ENCODE measurements at regions not wholly inside any gene's neighbourhood (a gene's known extent, or its start where the extent isn't known, plus 50 kb on each side); places are given as distances from the start of the nearest gene placed in this dataset.
"Not testable (repeated sequence)": the region's sequence is repeated elsewhere in the genome, so short reads cannot be mapped to it uniquely, and the experiment has no call there.

DNA sequence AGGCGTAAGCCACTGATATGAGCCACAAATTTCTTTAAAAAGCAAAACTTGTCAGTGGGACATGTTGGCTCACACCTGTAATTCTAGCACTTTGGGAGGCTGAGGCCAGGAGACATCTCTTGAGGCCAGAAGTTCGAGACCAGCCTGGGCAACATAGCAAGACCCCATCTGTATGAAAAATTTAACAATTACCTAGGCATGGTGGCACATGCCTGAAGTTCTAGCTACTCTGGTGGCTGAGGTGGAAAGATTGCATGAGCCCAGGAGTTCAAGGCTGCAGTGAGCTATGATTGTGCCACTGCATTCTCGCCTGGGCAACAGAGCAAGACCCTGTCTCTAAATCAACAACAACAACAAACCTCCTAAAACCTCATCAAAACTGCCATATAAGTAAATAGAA lies 147.6 kb upstream of the BARHL2 start:
- DNase-seq = no peak

GRCh38 chr1:90862782-90863181 lies 145.7 kb upstream of the BARHL2 start:
- DNase-seq = no peak

DNA sequence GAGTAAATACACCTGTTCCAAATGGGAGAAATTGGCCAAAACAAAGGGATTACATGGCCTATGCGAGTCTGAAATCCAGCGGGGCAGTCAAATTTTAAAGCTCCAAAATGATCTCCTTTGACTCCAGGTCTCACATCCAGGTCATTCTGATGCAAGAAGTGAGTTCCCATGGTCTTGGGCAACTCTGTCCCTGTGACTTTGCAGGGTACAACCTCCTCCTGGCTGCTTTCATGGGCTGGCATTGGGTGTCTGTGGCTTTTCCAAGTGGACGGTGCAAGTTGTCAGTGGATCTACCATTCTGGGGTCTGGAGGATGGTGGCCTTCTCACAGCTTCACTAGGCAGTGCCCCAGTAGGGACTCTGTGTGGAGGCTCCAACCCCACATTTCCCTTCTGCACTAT lies 144.3 kb upstream of the BARHL2 start:
- DNase-seq = not testable (repeated sequence)

DNA sequence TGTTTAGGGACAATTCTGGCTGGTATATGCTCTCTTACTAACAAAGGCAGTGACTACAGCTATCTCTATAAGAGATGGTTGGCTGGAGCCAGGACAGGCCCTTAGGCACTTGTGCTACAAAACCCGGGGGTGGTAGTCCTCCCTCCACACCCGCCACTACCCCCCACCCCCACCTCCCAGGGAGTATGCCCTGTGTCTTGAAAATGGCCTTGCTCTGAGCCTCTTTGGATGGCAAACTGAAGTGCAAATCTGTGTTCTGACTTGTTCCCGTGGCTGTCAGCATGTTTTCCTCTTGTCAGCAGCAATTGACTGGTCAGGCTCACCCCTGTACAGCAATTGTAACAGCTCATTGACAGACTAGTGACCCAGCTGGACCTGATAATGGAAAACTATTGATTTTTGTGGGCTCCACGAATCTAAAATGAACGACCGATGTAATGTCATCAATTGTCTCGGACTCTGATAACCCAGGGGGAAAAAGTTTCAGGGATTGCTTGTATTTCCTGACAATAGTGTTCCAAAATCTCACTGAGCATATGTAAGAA lies 139.4 kb upstream of the BARHL2 start:
- DNase-seq = no peak

- DNase-seq = no peak
Observed at GRCh38 chr1:90854397-90854924, 137.4 kb upstream of the BARHL2 start.

GRCh38 chr1:90851711-90852050 lies 134.6 kb upstream of the BARHL2 start:
- no peak for DNase-seq

DNA sequence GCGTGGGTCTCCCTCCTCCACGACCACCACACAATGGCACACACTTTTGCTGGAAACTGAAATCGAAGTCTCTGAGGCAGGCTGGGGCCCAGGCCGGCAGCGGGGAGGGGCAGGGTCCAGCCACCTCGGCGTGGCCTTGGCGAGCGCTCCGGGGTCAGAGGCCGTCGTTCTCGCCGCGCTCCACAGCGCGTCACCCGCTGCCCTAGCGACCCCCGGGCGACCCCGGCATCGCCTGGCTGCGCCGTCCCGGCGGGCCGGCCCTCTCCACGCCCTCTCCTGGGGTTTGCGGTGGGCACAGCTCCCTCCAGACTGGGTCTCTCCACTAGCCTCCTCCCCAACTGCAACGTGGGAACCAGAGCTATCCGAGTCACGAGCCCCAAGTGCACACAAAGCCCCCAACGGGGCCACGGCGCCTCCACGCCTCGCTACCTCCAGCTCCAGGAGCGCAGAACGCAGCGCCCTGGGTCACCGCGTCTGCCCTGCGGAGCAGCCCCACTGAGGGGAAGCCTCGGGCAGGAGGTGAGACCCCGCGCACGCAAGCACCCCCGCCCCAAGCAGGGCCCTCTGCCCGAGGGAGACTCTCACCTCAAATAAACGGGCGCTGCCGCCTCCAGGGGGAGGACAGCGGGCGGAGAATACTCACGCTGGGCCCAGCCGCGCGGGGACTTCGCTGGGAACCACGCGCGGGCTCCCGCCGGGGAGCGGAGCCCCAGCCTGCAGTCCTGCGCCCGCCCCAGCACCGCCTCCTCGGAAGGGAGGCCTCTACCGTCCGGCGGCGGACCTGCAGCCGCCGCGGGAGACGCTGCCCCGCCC lies 134.0 kb upstream of the BARHL2 start:
- peak; percentile 72 for DNase-seq

DNA sequence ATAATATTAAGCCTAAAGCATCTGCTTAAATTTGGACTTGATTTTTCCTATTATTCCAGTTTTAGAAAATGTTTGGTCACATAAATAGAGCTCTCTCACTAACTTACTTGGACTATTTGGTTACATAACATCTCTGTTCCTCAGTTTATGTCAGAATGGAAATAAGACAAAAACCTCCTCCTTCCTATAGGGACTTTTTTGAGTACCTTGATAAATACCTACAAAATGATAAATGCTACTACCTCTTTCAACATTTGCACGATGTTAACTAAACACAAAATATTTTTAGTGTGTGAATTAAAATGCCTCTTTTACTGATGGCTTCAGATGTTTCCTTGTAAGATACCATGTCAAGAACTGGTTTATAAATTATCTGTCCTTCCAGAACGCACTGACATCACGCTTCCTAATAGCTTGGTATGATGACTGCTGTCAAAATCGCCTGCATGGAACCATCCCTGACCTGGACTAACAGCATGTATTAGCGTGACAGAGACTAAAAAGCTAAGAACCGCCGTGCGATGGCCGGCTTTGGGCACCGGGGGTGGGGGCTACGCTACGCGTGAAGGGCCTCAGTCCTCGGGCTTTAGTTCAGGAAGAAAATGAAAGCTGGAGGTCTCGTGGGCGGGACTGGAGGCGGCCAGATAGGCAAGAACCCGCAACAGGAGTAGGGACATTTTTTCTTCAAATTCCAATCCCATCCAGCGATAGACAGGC lies 133.2 kb upstream of the BARHL2 start:
- no peak for DNase-seq

DNA sequence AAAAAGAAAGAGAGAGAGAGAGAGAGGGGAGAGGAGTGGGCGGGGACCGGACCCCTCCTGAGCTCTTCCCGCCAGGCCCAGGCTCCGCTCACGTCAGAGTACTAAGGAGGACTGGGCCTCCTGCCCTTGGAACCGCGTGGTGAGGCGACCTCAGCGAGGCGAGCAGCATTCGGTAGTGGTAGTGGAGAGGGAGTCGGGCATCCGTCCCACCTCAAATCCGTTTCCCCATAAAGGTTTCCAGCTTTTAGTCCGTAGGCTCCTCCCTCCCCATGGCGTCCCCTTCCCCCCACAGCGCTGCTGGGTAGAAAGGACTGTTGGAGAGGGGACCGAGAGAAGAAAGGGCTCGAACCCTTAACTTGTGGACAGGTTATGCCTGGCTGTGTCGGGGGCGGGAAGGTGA lies 124.4 kb upstream of the BARHL2 start:
- DNase-seq = no peak

DNA sequence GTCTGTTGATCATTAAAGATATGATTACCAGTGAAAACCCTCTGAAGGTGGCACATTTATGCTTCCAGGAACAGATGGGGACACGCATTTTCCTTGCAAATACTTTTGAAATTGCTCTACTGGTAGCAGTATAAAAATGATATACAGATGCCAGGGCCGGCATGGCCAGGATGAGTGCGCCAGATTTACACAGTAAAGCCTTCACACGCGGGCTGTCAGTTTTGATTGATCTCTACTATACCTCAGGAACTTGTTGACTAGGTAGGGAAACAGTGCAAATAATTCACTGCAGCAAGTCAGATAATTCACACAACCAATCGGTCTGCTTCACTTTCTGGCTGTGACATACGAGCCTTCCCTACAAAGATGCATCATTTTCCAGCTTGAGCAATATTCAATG lies 123.2 kb upstream of the BARHL2 start:
- DNase-seq = no peak

GRCh38 chr1:90839323-90839722 lies 122.2 kb upstream of the BARHL2 start:
- DNase-seq = no peak

GRCh38 chr1:90838720-90839119 lies 121.6 kb upstream of the BARHL2 start:
- DNase-seq = no peak

DNA sequence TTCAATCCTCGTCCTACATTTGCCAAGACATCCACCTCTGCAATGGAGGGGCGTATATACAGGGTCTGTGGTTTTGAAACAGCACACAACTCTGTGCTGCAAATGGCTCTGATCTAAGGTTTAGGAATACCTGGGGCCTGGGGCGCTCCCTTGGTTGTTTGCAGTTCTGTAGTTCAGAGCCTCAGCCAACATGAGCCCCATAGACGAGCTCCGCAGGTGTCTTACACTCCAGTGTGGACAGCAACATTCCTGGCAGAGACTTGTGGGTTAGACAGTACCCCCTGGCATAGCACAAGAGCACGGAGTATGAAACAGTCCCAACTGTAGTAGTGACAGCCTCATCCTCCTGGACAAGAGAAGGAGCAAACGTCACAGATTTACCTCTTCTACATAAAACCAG lies 120.3 kb upstream of the BARHL2 start:
- no peak for DNase-seq

- no peak for DNase-seq
Observed at GRCh38 chr1:90836345-90836679, 119.2 kb upstream of the BARHL2 start.

- DNase-seq = no peak
Observed at GRCh38 chr1:90835661-90836344, 118.7 kb upstream of the BARHL2 start.

- DNase-seq = no peak
Observed at GRCh38 chr1:90834886-90835660, 118.0 kb upstream of the BARHL2 start.

GRCh38 chr1:90834354-90834885 lies 117.3 kb upstream of the BARHL2 start:
- no peak for DNase-seq

DNA sequence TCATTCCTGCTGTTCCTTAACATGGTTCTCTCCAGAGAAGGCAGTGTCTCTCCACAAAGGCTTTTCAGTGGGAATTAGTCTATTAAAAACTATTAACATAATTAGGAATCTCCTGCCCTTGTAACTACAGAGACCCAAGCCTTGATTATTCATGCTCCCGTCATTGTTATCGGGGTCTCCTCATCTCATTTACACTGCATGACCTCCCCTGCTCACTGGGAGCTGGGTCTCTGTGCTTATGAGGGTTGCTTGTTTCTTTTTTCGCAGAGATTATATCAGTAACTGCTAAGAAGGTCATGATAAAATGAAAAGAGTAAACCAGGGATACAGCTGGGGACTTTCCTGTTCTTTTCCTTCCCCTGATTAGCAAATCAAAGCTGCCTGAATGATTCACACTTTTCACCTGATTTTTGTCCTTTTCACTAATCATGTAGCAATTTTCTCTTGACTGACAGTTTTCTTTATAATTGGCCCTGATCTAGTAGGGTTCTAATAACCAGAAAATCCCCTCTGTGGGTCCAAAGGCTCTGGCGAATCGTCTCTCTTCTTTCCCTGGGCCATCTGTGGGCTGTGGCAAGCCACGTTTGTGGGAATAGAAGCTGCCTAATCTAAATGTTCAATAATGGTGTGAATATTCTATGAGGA lies 116.5 kb upstream of the BARHL2 start:
- DNase-seq = no peak

- DNase-seq = no peak
Observed at GRCh38 chr1:90831910-90832309, 114.8 kb upstream of the BARHL2 start.

DNA sequence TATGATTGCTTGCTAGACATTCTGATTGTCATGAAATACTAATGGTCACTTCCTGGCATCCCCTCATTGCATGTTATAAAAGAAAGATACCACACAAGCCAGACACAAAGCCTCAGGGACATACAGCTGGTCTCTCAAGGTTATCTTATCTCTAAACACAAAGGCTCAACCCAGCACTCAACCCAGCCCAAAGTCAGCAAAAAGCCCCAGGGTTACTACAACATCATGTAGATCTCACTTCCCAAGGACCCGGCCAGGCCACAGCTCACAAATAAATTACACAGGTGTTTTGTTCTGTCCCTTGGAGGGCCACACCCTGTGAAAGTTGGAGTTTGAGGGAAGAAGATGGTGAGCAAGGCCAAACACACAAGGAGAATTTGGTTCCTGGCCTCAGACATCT lies 109.7 kb upstream of the BARHL2 start:
- DNase-seq = no peak

DNA sequence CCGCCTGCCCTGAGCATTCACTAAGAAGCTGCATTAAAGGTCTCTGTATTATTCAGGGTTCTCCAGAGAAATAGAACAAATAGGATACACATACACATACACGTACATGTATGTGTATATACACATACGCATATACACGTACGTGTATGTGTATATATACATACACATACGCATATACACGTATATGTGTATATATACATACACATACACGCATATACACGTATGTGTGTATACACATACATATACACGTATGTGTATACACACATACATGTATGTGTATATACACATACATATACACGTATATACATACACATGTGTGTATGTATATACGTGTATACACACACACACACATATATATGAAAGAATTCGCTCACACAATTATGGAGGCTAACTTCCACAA lies 108.9 kb upstream of the BARHL2 start:
- DNase-seq = no peak

DNA sequence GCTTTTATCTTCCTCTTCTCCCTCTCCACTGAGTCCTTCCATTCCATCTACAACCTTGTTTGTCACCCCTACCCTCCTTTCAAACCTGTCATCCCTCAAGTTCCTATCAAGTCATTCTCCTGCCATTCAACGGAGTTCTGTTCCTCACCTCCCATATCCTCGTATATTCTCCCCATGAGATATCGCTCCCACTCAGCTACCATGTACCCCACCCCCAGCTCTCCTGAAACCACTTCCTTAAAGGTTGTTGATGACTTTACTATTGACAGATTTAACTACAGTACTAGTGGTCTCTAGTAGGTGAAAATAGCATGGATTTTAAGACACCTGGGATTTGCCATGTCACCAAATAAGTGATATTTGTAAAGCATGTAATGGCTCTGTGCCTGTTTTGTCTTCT lies 107.4 kb upstream of the BARHL2 start:
- no peak for DNase-seq

All from NCI-H446 treated with DMSO at 0.1 percent for 48 hours (cell line).